GM12801 (cell line): ENCODE measurements at regions not wholly inside any gene's neighbourhood (a gene's known extent, or its start where the extent isn't known, plus 50 kb on each side); places are given as distances from the start of the nearest gene placed in this dataset.

Experiments
- CTCF ChIP-seq: IDR thresholded peaks from one replicate; pipeline ENCODE4 v1.5.1; 2011; ENCODE audit warnings: control low read depth; ENCODE audit not compliant: insufficient read length; ENCODE audit errors: extremely low read depth

- TF ChIP-seq CTCF = no peak
Measured at GRCh38 chr7:17134786-17135185, 163.7 kb upstream of the AHR start.

GRCh38 chr7:17136126-17136525 lies 162.3 kb upstream of the AHR start:
- no peak for TF ChIP-seq CTCF

- TF ChIP-seq CTCF = no peak
Measured at GRCh38 chr7:17139081-17139480, 159.4 kb upstream of the AHR start.

- no peak for TF ChIP-seq CTCF
Measured at GRCh38 chr7:17140406-17140805, 158.0 kb upstream of the AHR start.

GRCh38 chr7:17142831-17143541 lies 155.5 kb upstream of the AHR start:
- TF ChIP-seq CTCF = no peak

GRCh38 chr7:17144322-17144721 lies 154.1 kb upstream of the AHR start:
- TF ChIP-seq CTCF = no peak

GRCh38 chr7:17146621-17147020 lies 151.8 kb upstream of the AHR start:
- TF ChIP-seq CTCF = no peak

GRCh38 chr7:17147409-17147808 lies 151.0 kb upstream of the AHR start:
- TF ChIP-seq CTCF = no peak
